K562 (cell line): ENCODE measurements at regions not wholly inside any gene's neighbourhood (a gene's known extent, or its start where the extent isn't known, plus 50 kb on each side); places are given as distances from the start of the nearest gene placed in this dataset.

Experiments
- ATAC-seq: fragments of 200-7000 bp; cut with Tn5 transposase; 3 replicates; pipeline ENCODE4 v1.9.1; 2020; ENCODE audit warnings: moderate library complexity
- BruUV-seq: library from RNA; stranded (reverse); fragments of 400-500 nt; replicated peaks from 2 replicates; lab custom pipeline; 2021; lab: Mats Ljungman, UMichigan
- CTCF ChIA-PET: fragments of 300-600 bp; formaldehyde crosslinking; extraction: SDS; loops from one replicate; lab custom pipeline; 2021; ENCODE audit warnings: low intra/inter-chr PET ratio; lab: Yijun Ruan, JAX
- POLR2A ChIA-PET: fragments of 300-600, 350-650 bp; sonication (Branson Sonifier 250); formaldehyde crosslinking; extraction: SDS; loops from one replicate; lab custom pipeline; 2021; ENCODE audit warnings: antibody characterized with exemption, inconsistent platforms; lab: Yijun Ruan, JAX
- DNase-seq, 4 experiments: peaks; one replicate each; pipeline versions ENCODE4 v3.0.0 to v3.0.0-alpha.2; 2011 to 2018; ENCODE audit warnings: low spot score in 3 of 4, mixed read lengths in 3 of 4; ENCODE audit errors: extremely low read depth in 1 of 4
- FAIRE-seq: peaks from 2 replicates; lab custom pipeline; 2011; peaks lifted over from hg19 to GRCh38; lab: Jason Lieb, UNC
- H2AFZ ChIP-seq: 2 replicates; pipeline ENCODE4 v1.6.0; 2011; ENCODE audit warnings: low read depth, low read length, control low read depth, inconsistent platforms
- H3K27ac ChIP-seq: fragments of 200-600 bp; 3 replicates; pipeline ENCODE4 v1.8.0; 2011; ENCODE audit warnings: low read depth, mild to moderate bottlenecking, control low read depth, inconsistent platforms, low read length, moderate library complexity, mixed read lengths; ENCODE audit errors: extremely low read depth
- H3K27me3 ChIP-seq, 2 experiments: fragments of 300-600 bp in 1 of 2; 2 replicates in 1 of 2; 3 replicates in 1 of 2; pipeline versions ENCODE4 v1.6.0 to v1.8.0; 2011; ENCODE audit warnings: inconsistent platforms in 2 of 2, low read length in 2 of 2, mild to moderate bottlenecking in 1 of 2, mixed read lengths in 1 of 2, moderate library complexity in 1 of 2; ENCODE audit not compliant: control insufficient read depth in 2 of 2, insufficient read depth in 2 of 2
- H3K36me3 ChIP-seq: fragments of 300-600 bp; 3 replicates; pipeline ENCODE4 v1.8.0; 2011; ENCODE audit warnings: mild to moderate bottlenecking, low read length, inconsistent platforms; ENCODE audit not compliant: control insufficient read depth, insufficient read depth
- H3K4me1 ChIP-seq, 2 experiments: fragments of 200-600 bp in 1 of 2; replicated peaks in 1 of 2; 2 replicates in 1 of 2; 3 replicates in 1 of 2; pipeline versions ENCODE4 v1.5.1 to v1.8.0; 2011; ENCODE audit warnings: inconsistent platforms in 2 of 2, low read length in 2 of 2, mild to moderate bottlenecking in 1 of 2, mixed read lengths in 1 of 2, moderate library complexity in 1 of 2; ENCODE audit not compliant: control insufficient read depth in 2 of 2, insufficient read depth in 2 of 2
- H3K4me2 ChIP-seq: 2 replicates; pipeline ENCODE4 v1.6.1; 2011; ENCODE audit warnings: low read length, control low read depth, inconsistent platforms, mixed read lengths; ENCODE audit not compliant: insufficient read depth
- H3K4me3 ChIP-seq: fragments of 200-600 bp; sonication (generic), shearing (Covaris generic); 2 replicates; pipeline ENCODE4 v1.5.1; 2016; ENCODE audit warnings: control low read depth, inconsistent platforms
- H3K79me2 ChIP-seq: fragments of 200-600 bp; 3 replicates; pipeline ENCODE4 v1.8.0; 2011; ENCODE audit warnings: low read length, inconsistent platforms; ENCODE audit not compliant: control insufficient read depth, insufficient read depth
- H3K9ac ChIP-seq, 2 experiments: 2 replicates each; pipeline versions ENCODE4 v1.6.0 to v1.6.1; 2011; ENCODE audit warnings: low read depth in 2 of 2, low read length in 2 of 2, control low read depth in 1 of 2, inconsistent platforms in 1 of 2, mild to moderate bottlenecking in 1 of 2, mixed read lengths in 1 of 2; ENCODE audit not compliant: insufficient read depth in 1 of 2
- H3K9me1 ChIP-seq: one replicate; pipeline ENCODE4 v1.6.0; 2011; ENCODE audit warnings: inconsistent platforms, mild to moderate bottlenecking, low read length, moderate library complexity; ENCODE audit not compliant: control insufficient read depth, insufficient read depth
- H3K9me3 ChIP-seq: replicated peaks from 2 replicates; pipeline ENCODE4 v1.5.1; 2011; ENCODE audit warnings: low read depth, low read length, inconsistent platforms; ENCODE audit not compliant: control insufficient read depth, insufficient read depth
- H4K20me1 ChIP-seq: replicated peaks from 2 replicates; pipeline ENCODE4 v1.6.1; 2011; ENCODE audit warnings: low read length, inconsistent platforms, mixed read lengths; ENCODE audit not compliant: control insufficient read depth, insufficient read depth
- ATF3 ChIP-seq, 2 experiments: fragments of 450-650 bp in 1 of 2; sonication (generic) in 1 of 2; formaldehyde crosslinking in 1 of 2; IDR thresholded peaks in 1 of 2; conservative IDR thresholded peaks in 1 of 2; 2 replicates each; pipeline versions ENCODE4 v1.6.1 to v1.8.1; 2016 to 2023; ENCODE audit warnings: mild to moderate bottlenecking in 2 of 2, moderate library complexity in 2 of 2, inconsistent platforms in 1 of 2, missing genetic modification reagents in 1 of 2
- FOXA3 ChIP-seq, 2 experiments: fragments of 450-650 bp in 1 of 2; sonication (generic) in 1 of 2; formaldehyde crosslinking; IDR thresholded peaks in 1 of 2; conservative IDR thresholded peaks in 1 of 2; 2 replicates each; pipeline versions ENCODE4 v1.4.0 to v1.8.0; 2020 to 2022; ENCODE audit warnings: mild to moderate bottlenecking in 2 of 2, missing genetic modification reagents in 1 of 2
- NR1H2 ChIP-seq: sonication (generic); formaldehyde crosslinking; IDR thresholded peaks from 2 replicates; pipeline ENCODE4 v1.4.0; 2020; ENCODE audit warnings: mild to moderate bottlenecking, missing genetic modification reagents
- PRMT5 ChIP-seq: sonication (generic); formaldehyde crosslinking; IDR thresholded peaks from 2 replicates; pipeline ENCODE4 v1.5.0; 2020; ENCODE audit warnings: missing genetic modification reagents
- PTRF ChIP-seq: fragments of 450-650 bp; IDR thresholded peaks from 2 replicates; pipeline ENCODE4 v1.6.1; 2016; ENCODE audit warnings: mild to moderate bottlenecking, missing genetic modification characterization, missing compliant biosample characterization
- SMC3 ChIP-seq: conservative IDR thresholded peaks from 2 replicates; pipeline ENCODE4 v1.6.1; 2011; ENCODE audit warnings: low read depth, low read length, improper control_type of control experiment; ENCODE audit not compliant: insufficient read depth
- TFE3 ChIP-seq: fragments of 450-650 bp; formaldehyde crosslinking; IDR thresholded peaks from 2 replicates; pipeline ENCODE4 v1.4.0; 2020; ENCODE audit warnings: mild to moderate bottlenecking, mixed read lengths
- ZC3H11A ChIP-seq: IDR thresholded peaks from 2 replicates; pipeline ENCODE4 v1.6.1; 2012; ENCODE audit warnings: low read depth, low read length, improper control_type of control experiment
- WGBS: fragments of 100-300 bp; shearing (Covaris generic); methylation state at CpG from one replicate; pipeline ENCODE4 v1.1.6; 2016; ENCODE audit warnings: low coverage, mixed read lengths; ENCODE audit not compliant: insufficient coverage; ENCODE audit errors: missing lambda C conversion rate; 5-methylcytosine and 5-hydroxymethylcytosine counted together
- in situ Hi-C: fragments of 300-500 bp; cut with MboI; formaldehyde crosslinking; loops from 4 replicates; pipeline ENCODE4 v1.15.0; 2018; ENCODE audit warnings: inconsistent platforms, mixed read lengths
- intact Hi-C: fragments of 100-400 bp; cut with micrococcal nuclease; formaldehyde crosslinking; loops from 2 replicates; pipeline ENCODE4 v1.14.2; 2022

DNA sequence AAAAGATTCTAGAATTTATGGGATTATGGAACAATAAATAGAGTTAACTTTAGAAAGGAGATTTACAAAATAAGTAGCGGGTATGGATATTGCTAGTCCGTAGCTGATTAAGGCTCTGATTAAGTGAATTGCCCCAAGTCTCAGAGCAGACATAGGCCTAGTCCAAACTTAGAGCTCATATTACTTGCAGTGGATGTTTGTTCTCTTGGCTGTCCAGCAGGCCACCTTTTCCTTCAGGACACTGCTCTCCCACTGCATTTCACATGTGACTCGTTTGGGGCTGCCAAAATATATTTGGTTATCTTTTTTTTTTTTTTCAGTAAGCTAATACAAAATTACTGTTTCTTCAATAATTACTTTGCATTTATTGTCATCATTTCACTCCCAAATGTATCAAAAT is 76.6 kb downstream of the ARRDC3 start:
- ChIA-PET CTCF (no interaction called here), POLR2A (interaction anchor here (0.8 to 1.8 kb wide), 6 partner anchors 9 to 77 kb away, joined by 3 to 6 read pairs (median 4); partner anchors contain the start of gene ARRDC3)

More for the DNA sequence above, 76.6 kb downstream of the ARRDC3 start:
- Histone ChIP-seq H3K4me1 (peaks cover 0 to under 1% of the 10 kb centered on the region in 2 experiments; a peak in 1 of 5 replicates), H3K4me3 (no peak overlapping the region), H3K4me2 (no peak overlapping the region), H2AFZ (no peak overlapping the region), H3K9me1 (no peaks in the 10 kb centered on the region), H3K27me3 (no peaks in the 10 kb centered on the region), H4K20me1 (no peaks in the 10 kb centered on the region), H3K9ac (no peak overlapping the region), H3K79me2 (no peaks in the 10 kb centered on the region), H3K36me3 (no peaks in the 10 kb centered on the region), H3K9me3 (no peaks in the 10 kb centered on the region), H3K27ac (no peak overlapping the region)
- 70% methylated on average over 3 of the region's 3 CpGs for WGBS
- no peak for FAIRE-seq
- in situ Hi-C loops (no loop called here), intact Hi-C loops (no loop called here)
- TF ChIP-seq NR1H2 (CRISPR knock-in tag) (no peak), FOXA3 (CRISPR knock-in tag; conservative IDR thresholded peaks at IDR 0.05 in 1 of 2, IDR thresholded peaks at IDR 0.05 in 1 of 2) (no peak), PTRF (no peak), ZC3H11A (no peak), SMC3 (no peak), ATF3 (IDR thresholded peaks at IDR 0.05) (no peak), ATF3 (CRISPR knock-in tag; conservative IDR thresholded peaks at IDR 0.05) (no peak), TFE3 (CRISPR knock-in tag) (no peak), PRMT5 (CRISPR knock-in tag) (no peak)
- ATAC-seq, result no peak
- no TSS peak for BruUV-seq
- no peak for DNase-seq
